ENCODE measurements at regions not wholly inside any gene's neighbourhood (a gene's known extent, or its start where the extent isn't known, plus 50 kb on each side); places are given as distances from the start of the nearest gene placed in this dataset.

- TF ChIP-seq EZH2 (IDR thresholded peaks at IDR 0.05; ENCODE audit: borderline replicate concordance, low read depth, low read length, severe bottlenecking): no peak
- TF ChIP-seq, protein P1, sequence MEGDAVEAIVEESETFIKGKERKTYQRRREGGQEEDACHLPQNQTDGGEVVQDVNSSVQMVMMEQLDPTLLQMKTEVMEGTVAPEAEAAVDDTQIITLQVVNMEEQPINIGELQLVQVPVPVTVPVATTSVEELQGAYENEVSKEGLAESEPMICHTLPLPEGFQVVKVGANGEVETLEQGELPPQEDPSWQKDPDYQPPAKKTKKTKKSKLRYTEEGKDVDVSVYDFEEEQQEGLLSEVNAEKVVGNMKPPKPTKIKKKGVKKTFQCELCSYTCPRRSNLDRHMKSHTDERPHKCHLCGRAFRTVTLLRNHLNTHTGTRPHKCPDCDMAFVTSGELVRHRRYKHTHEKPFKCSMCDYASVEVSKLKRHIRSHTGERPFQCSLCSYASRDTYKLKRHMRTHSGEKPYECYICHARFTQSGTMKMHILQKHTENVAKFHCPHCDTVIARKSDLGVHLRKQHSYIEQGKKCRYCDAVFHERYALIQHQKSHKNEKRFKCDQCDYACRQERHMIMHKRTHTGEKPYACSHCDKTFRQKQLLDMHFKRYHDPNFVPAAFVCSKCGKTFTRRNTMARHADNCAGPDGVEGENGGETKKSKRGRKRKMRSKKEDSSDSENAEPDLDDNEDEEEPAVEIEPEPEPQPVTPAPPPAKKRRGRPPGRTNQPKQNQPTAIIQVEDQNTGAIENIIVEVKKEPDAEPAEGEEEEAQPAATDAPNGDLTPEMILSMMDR (IDR thresholded peaks at IDR 0.05; ENCODE audit: borderline replicate concordance, extremely low read depth, low read length, poor library complexity, severe bottlenecking): no peak
- no peaks in the 10 kb centered on the region for H3K4me1 ChIP-seq (ENCODE audit: insufficient read depth, low read length)
These were observed 644.2 kb downstream of the MCTP2 start for GRCh38 chr15:94875550-94875949.

DNA sequence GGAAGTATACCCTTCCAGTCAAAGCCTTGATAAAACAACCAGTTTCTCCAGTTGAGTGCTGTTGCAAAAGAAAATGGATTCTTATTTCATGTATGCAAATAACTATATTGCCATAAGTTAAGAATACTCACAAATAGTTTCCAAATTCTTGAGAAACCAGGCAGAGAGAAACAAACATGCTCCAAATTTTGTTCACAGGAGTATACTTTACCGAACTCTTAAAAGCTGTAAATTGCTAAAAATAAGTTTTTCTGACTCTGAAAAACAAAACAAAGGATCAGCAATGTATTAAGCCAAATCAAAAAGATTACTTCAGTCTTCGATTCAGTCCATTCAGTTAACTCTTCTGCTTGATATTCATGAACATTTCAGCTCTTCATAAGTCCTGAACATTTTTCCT, 646.5 kb downstream of the MCTP2 start:
- no peak for TF ChIP-seq EZH2 (IDR thresholded peaks at IDR 0.05; ENCODE audit: borderline replicate concordance, low read depth, low read length, severe bottlenecking)
- TF ChIP-seq, protein P1 (IDR thresholded peaks at IDR 0.05; ENCODE audit: borderline replicate concordance, extremely low read depth, low read length, poor library complexity, severe bottlenecking): no peak
- Histone ChIP-seq H3K27me3 (ENCODE audit: insufficient read depth, low read length, poor library complexity) (no peaks in the 10 kb centered on the region), H3K4me1 (ENCODE audit: insufficient read depth, low read length) (no peaks in the 10 kb centered on the region), H4K20me1 (ENCODE audit: insufficient read depth, low read length) (no peaks in the 10 kb centered on the region), H3K79me2 (ENCODE audit: insufficient read depth, low read length) (no peaks in the 10 kb centered on the region), H3K36me3 (ENCODE audit: insufficient read depth, low read length) (no peaks in the 10 kb centered on the region), H3K4me2 (ENCODE audit: insufficient read depth, low read length) (no peak overlapping the region), H2AFZ (ENCODE audit: low read depth, low read length) (no peak overlapping the region), H3K9me3 (ENCODE audit: insufficient read depth, low read length, severe bottlenecking) (peaks cover 3% of the 10 kb centered on the region), H3K4me3 (ENCODE audit: low read depth in 1 of 2, low read length in 2 of 2) (no peak overlapping the region), H3K27ac (ENCODE audit: low read length) (no peak overlapping the region), H3K9ac (ENCODE audit: low read depth, low read length) (no peak overlapping the region)
- ATAC-seq (ENCODE audit: insufficient read depth, low read depth) (no peak), DNase-seq (no peak)

More at GRCh38 chr15:94875550-94875949, 644.2 kb downstream of the MCTP2 start:
- Histone ChIP-seq H3K79me2 (ENCODE audit: insufficient read depth, low read length) (no peaks in the 10 kb centered on the region), H4K20me1 (ENCODE audit: insufficient read depth, low read length) (no peaks in the 10 kb centered on the region), H3K9me3 (ENCODE audit: insufficient read depth, low read length, severe bottlenecking) (peaks cover 3% of the 10 kb centered on the region), H3K27ac (ENCODE audit: low read length) (no peak overlapping the region), H3K4me3 (ENCODE audit: low read depth in 1 of 2, low read length in 2 of 2) (no peak overlapping the region), H3K9ac (ENCODE audit: low read depth, low read length) (no peak overlapping the region), H3K36me3 (ENCODE audit: insufficient read depth, low read length) (no peaks in the 10 kb centered on the region), H3K27me3 (ENCODE audit: insufficient read depth, low read length, poor library complexity) (no peaks in the 10 kb centered on the region), H2AFZ (ENCODE audit: low read depth, low read length) (no peak overlapping the region), H3K4me2 (ENCODE audit: insufficient read depth, low read length) (no peak overlapping the region)
- ATAC-seq (ENCODE audit: insufficient read depth, low read depth) (no peak), DNase-seq (no peak)

- Histone ChIP-seq H2AFZ (ENCODE audit: low read depth, low read length) (no peak overlapping the region), H3K27me3 (ENCODE audit: insufficient read depth, low read length, poor library complexity) (no peaks in the 10 kb centered on the region), H3K36me3 (ENCODE audit: insufficient read depth, low read length) (no peaks in the 10 kb centered on the region), H3K4me1 (ENCODE audit: insufficient read depth, low read length) (no peaks in the 10 kb centered on the region), H3K4me2 (ENCODE audit: insufficient read depth, low read length) (no peak overlapping the region), H3K79me2 (ENCODE audit: insufficient read depth, low read length) (no peaks in the 10 kb centered on the region), H3K9ac (ENCODE audit: low read depth, low read length) (no peak overlapping the region), H3K4me3 (ENCODE audit: low read depth in 1 of 2, low read length in 2 of 2) (no peak overlapping the region), H4K20me1 (ENCODE audit: insufficient read depth, low read length) (no peaks in the 10 kb centered on the region), H3K27ac (ENCODE audit: low read length) (no peak overlapping the region), H3K9me3 (ENCODE audit: insufficient read depth, low read length, severe bottlenecking) (no peaks in the 10 kb centered on the region)
- TF ChIP-seq EZH2 (IDR thresholded peaks at IDR 0.05; ENCODE audit: borderline replicate concordance, low read depth, low read length, severe bottlenecking): no peak
- TF ChIP-seq, protein P1 (IDR thresholded peaks at IDR 0.05; ENCODE audit: borderline replicate concordance, extremely low read depth, low read length, poor library complexity, severe bottlenecking): no peak
- no peak for DNase-seq
- ATAC-seq (ENCODE audit: insufficient read depth, low read depth): no peak
These were observed 650.8 kb downstream of the MCTP2 start for GRCh38 chr15:94882071-94882712.
